GM21367 (cell line): ENCODE measurements at regions not wholly inside any gene's neighbourhood (a gene's known extent, or its start where the extent isn't known, plus 50 kb on each side); places are given as distances from the start of the nearest gene placed in this dataset.

Experiments
- ATAC-seq: cut with Tn5 transposase; IDR thresholded peaks from one replicate; pipeline ENCODE4 v1.9.1; 2021; ENCODE audit not compliant: unreplicated experiment

DNA sequence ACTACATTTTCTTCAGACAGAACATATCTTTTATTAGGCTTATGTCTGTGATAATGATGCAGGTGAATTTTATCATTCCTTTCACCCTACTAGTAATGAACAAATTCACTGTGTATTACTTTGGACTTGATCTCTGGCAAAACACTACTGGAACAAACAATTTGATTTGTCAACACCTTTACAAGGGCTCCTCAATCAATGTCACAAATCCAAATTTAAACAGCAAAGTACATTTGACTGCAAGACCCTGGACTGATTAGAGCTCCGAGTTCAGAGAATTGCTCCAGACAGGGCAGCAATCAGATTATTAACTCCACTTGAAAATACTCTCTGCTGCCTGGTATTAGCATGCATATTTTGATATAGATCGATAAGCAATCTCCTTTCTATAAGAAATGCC, 547.6 kb upstream of the SALL1 start:
- no peak for ATAC-seq

DNA sequence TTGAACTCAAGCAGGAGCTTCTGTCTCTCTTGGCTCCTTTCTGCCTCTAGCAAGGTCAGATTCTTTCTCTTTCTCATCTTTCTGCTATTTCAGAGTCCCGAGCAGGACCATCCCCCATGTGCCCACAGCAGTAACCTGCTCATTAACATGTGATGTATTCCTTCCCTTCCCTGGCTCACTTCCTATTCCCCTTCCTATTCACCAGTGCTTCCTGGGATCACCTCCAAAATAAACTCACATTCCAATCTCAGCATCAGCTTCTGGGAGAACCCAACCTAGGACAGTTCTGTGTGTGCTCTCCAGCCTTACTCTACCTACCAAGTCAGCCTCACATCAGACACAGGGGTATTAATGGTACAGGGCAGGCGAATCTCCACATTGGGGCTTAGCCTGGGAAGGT, 546.4 kb upstream of the SALL1 start:
- ATAC-seq: no peak

DNA sequence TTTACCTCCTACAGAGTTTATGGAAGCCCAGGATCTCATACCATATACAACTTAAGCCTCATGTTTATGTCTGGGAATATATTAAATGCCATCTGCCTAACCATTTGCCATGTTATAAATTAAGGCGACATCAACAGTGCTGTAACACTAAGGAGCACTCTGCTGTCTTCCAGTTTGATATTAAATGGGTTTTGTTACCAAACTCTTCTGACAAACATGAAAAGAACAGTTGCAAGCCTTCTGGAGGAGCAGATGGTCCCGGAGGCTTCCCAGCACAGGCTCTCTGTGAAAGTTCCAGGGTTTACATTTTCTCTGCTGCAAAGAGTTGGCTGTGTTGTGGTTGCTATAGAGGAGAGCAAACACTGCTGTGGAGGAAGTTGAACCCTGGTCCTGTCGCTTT, 545.3 kb upstream of the SALL1 start:
- ATAC-seq: no peak

DNA sequence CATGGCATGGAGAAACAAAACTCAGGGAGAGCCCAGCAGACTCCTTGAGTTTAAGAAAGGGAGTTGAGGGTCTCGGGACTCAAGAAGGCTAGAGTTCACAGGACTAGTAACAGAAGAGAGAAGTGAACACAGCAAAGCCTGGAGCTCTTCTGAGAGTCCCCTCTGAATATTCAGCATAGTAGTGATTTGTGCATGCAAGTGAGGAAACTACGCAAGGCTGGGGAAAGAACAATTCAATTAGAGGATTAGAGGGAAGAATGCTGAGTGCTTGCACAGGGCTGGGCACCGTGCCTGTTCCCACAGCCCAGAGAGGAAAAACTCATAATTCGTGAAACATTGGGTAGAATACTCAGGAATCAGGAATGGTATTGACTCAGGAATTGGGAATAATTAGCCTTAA, 540.0 kb upstream of the SALL1 start:
- no peak for ATAC-seq

DNA sequence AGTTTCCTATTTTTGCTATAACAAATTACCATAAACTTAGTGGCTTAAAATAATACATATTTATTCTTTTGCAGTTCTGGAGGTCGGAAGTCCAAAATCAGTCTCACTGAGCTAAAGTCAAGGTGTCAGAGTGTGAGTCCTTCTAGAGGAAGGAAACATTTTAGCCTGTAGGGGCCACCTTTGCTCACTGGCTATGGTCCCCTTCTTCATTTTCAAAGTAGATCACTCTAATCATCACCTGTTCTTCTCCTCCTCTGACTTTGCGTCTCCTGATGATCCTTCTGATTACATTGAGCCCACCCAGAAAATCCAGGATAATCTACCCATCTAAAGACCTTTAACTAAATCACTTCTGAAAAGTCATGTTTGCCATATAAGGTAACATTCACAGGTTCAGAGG, 534.4 kb upstream of the SALL1 start:
- ATAC-seq: no peak

DNA sequence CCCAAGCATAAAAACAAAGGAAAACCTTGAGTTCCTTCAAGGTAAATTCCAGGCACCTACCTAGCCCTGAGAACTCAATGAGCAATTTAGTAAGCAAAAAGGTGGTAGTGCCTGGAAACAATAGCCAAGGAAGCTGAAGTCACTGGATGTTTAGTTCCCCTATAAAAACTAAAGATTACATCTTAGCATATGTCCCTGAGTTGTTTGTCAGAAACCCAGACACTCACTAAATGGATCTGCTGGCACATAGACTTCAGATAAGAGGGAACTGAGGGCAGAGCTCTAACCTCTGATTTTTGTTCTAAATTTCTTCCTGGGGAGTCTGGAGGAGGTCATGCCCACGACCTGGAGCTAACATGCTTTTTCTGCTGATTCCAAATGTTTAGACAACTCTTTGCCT, 532.8 kb upstream of the SALL1 start:
- no peak for ATAC-seq

DNA sequence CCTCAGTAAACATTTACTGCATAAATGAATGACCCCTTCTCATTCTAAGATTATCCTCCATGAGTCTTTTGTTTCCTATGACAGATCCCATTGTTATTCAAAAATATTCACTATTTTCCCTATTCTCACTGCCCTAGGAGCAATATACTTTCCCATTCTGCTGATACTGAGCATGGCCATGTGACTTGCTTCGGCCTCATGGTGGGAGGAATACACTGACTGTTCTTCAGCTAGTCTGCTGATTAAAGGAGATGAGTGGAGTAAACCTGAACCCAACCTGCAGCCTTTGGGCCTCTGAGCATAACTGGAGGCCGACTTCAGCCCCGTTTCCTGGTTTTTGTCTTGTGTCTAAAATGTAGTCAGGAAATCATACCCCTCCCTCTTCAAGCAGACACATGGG, 531.8 kb upstream of the SALL1 start:
- ATAC-seq: no peak

DNA sequence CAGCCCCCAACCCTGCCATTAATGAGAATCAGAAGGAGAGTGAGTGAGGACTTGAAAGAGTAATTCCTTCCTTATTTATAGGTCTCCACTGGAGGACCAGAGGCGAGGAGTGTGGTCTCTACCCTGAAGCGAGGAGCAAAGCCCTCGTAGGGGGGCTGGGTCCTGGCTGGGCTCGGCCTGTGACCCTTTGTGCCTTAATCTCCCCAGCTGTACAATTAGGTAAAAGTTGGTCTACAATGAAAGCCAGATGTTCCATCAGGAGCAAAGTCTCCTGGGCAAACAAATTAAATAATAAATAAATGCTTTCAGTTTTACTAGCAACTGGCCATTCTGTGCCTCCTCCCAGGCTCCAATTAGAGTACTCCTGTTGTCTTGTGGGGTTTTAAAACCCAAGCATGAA, 523.5 kb upstream of the SALL1 start:
- ATAC-seq: no peak

DNA sequence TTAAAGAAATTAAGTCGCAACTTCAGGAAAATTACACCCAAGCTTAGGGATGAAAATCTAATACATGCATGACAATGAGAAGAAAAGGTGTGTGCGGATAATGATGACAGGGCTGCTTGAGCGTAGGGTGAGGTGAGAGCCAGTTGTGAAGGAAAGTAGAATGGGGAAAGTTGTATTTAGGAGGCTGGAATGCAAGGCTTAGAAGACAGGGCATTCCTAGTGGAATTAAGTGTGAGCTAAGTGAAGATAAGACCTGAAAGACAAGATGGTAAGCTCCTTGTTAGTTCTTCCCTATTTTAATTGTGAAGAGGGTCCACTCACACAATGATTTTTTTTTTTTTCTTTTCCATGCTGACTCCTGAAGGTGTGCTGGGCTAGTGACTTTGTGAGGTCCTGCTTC, 519.5 kb upstream of the SALL1 start:
- no peak for ATAC-seq

DNA sequence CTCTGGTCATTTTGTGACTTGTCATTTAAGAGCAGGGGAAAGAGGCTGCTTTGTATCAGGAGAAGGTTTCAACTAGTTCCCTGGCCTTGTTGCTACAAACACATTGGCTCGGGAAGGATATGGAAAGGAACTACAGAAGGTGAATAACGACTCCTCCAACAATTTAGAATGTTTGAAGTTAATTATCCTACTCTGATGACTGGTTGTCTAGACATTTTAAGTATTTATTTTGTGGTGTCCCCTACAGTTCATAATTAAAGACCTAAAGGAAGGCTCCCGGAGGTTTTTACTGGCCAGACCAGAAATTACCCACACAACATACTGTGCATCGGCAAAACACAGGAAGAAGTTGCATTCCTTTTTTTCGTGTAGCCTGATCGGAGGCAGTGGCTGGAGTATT, 515.8 kb upstream of the SALL1 start:
- ATAC-seq: no peak

DNA sequence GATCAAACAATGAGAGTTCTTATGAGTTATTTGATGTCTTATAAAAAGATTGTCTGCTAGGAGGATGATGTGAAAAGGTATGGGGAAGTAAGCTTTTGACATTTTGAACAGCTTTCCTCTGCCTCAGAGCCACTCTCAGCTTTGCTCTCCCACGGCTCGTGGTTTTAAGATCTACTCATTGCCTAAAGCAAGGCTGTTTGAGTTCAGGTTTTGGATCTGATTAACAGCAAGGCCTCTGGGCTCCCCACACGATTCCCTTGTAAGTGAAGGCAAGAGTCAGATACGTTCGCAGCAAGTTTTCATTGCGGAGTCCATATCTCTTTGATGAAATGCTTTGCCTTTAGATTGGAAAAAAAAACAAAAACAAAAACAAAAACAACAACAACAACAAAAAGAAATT, 515.0 kb upstream of the SALL1 start:
- ATAC-seq: no peak

DNA sequence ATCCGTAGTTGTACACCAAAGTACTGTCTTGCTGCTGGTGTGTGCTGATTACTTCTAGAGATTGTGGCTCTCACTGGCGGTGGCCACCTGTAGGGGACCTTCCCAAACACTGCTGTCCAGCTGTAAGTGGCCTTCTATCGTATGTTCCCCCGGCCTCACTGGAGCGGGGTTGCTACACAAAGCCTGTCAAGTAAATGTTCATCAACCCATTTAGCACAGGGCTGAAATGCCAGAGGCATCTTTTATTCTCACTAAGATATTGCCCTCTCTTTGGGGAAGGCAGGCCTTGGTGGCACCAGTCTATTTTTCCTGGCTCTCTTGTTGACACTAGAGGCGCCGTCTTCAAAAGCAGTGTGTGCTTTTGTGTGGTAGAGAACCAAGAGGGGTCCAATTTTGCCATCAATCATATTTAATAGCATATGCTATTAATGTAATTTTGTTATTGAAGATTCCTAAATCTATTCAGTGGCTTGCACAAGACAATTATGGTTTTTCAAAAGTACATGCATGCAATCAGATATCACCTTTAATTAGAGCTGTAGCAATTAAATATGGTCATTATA, 514.4 kb upstream of the SALL1 start:
- ATAC-seq: no peak

DNA sequence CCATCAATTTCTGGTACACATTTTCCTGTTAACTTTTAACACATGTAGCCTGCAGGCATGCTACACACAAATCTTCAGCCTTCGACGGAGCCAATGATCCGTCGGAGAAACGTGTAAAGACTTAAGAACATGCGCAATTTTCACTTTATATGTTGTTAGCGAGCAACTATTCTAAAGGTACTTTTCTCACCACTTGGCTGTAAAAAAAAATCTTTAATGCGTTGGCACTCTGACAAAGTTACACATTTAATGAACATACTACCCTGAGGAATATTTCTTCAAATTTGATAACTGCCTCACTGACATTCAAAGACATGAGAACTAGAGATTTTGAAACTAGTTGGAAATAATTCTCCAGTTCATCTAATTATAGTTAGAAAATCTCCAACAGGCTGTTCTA, 507.5 kb upstream of the SALL1 start:
- ATAC-seq: no peak

DNA sequence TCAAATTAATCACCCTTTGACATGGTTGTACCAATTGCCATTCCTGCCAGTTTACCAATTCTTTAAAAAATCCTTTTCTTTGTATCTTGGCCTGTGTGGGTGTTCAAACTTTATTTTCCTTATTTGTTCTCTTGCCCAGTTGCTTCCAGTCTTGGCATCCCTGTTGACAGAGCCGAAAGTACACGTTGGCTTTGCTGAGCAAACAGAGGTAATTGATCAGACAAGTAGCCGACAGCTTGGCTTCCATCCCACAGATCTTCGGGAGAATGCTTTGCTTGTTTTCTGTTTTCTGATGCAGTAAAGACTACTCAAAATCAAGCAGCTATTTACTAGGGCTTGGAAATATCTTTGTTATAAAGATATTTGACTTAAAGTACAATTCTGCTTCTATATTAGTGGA, 506.8 kb upstream of the SALL1 start:
- no peak for ATAC-seq

DNA sequence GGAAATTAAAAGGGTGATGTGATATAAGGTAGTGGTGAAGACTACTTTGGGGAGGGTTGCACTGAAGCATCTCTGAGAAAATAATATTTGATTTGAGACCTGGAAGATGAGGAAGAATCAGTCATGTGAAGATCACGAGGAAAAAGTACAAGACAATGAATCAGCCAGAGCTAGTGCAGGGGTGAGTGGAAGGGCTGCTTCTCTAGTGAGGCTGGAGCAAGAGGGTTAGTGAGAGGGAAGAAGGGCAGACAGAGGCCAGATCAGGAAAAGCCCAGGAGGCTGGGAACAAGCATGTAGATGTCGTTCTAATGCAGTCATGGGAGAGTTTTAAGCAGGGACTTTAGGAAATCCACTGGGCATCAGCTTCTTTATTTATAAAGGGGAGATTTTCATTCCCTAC, 504.2 kb upstream of the SALL1 start:
- ATAC-seq: no peak

DNA sequence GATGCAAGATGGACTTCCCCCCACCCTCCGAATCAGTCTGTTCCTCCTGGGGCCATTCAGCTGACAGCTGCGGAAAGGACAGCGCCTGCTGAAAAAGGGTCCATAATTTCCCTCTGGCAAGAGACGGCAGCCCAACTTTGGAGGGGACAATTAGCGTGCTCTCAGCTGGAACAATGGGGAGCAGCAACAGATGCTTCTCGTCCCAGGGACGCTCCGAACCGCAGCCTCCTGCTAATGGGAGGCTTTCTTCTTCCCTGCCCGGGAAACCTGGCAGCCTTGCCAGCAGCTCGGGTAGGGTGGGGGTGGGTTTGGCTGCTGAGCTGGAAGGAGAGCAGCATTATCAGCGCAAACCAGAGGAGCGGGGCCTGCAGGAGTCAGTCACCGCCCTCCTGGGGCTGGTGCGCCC, 500.0 kb upstream of the SALL1 start:
- no peak for ATAC-seq

DNA sequence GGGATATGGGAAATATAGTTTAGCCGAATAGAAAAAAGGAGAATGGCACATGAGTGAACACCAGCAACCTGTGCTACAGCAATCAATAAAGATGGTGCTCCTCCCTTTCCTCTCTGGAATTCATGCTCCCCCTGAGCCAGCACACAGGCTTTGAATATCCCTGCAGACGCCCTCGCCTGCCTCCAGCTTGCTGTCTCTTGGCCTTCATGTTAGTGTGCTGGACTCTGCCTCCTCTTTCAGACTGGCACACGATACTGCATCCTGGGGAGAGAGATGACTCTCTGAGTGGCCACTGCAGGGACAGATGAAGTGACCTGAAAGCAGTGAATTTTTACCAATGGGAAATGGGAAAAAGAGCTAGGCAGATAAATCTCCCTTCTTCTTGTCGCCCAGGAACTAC, 498.6 kb upstream of the SALL1 start:
- no peak for ATAC-seq

DNA sequence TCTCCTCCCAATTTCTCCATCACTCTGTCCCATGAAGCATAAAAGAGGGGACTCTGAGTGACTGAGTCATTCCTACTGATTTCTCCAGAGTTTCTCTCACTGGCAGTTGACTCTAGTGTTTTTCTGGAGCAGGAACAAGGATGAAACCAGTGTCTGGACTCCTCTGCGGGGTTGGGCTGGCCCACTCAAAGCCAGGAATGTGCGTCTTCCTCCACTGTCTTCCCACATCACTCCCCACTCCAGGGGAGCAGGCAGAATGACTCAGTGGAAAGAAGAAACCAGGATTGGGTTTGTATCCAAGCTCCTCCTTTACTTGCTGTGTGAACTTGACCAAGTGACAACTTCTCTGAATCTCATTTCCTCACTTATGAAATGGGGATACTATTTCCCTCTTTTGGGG, 497.5 kb upstream of the SALL1 start:
- ATAC-seq: no peak

DNA sequence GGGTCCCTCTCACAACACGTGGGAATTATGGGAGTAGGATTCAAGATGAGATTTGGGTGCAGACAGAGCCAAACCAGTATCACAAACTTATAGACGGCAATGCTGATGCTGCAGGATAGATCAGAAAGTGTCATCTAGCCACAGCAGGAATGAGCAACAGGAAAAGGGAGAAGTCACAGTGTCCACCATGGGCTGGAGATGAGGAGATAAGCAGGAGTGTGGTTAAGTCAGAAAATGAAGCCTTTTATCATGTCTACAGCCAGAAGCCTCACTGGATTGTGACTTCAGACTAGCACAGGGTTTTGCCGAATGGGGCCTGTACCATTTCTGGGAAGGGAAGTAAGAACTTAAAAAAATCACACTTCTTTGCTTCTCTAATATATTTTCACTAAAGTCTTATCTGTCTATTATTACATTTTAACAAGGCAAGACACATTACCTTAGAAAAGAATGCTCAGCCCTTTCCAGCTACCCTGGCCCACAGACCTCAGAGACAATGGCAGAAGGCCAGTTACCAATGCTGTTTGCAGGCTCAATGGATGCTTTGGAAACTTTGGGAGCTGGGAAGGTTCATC, 490.2 kb upstream of the SALL1 start:
- ATAC-seq: no peak

DNA sequence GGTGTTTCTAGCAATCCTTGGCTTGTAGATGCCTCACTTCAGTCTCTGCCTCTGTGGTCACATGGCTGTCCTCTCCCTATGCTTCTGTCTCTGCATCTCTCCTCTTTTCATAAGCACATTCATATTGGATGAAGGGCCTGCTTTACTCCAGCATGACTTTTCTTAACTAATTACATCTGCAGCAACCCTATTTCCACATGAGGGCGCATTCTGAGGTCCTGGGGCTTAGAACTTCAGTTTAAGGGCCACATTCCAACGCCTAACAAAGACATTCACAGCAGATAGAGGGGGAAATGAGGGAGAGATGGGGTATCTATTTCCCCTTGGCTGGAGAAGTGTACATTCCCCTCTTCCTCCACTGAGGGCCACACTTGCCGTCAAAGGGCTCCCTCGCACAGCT, 489.1 kb upstream of the SALL1 start:
- ATAC-seq: no peak

DNA sequence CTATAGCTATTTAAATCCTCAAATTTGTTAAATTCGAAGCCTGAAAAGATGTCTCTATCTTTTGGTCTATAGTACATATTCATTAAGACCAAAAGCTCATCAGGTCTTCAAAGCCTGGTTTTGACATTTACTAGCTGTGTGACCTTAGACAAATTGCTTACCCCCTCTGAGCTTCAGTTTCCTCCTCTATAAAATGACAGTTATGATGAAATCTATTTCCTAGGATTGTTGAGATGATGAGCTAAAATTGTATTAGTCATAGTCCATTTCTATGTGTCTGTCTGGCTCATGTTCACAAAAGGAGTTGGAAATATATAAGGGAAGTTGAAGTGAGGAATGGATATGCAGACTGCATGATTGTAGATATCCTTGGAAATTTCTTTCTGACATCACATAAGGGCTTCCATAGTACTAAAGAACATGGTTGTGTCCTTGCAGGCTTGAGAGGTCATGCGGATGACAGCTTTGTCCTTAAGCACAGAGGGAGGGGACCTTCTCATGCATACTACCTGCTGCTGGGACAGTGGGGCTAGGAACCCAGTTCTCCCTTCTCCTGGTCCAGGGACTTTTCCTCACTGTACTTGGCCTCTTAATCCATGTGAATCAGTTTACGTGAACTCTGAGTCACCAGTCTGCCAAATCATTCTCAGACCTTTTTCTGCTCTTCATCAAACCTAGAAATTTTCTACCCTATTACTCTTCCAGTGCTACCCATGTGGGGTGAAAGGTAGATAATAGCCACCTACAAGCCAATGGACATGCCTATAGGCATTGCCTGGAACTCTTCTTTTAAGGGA, 487.5 kb upstream of the SALL1 start:
- no peak for ATAC-seq

DNA sequence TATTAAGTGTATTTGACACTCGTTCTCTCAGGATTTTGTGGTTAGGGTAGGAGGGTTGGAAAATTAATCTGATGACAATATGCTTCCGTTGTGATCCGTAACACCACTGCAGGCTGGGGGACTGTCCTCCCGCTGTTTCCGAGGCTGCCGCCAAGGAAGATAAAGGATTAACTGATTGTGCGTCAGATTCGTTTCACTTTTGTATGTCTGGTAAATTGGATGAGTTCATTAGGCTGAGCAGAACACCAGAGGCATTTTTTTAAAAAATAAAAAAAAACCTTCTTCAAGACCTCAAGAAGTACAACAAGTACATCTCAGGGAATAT, 486.7 kb upstream of the SALL1 start:
- ATAC-seq: no peak
